ENCODE measurements at regions not wholly inside any gene's neighbourhood (a gene's known extent, or its start where the extent isn't known, plus 50 kb on each side); places are given as distances from the start of the nearest gene placed in this dataset.
"Not testable (repeated sequence)": the region's sequence is repeated elsewhere in the genome, so short reads cannot be mapped to it uniquely, and the experiment has no call there.

DNA sequence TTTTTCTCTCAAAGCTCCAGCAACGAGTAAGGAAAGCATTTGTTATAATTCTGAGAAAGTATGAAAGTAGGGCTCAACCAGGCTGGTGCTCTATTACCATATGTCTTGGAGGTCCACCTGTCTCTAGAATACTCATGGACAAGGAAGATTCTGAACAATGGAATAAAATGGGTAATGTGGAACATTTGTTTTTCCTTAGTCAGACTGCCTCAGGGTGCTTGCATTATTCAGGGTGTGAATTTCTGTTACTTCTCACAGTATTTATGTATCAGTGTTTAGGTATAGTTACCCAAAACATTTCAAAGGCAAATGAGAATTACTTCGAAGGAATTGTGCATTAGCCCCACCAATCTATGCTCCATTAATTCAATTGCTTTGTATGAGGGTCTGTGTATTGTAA lies 586.2 kb upstream of the CITED2 start:
- no peak for DNase-seq (ENCODE audit: low spot score)

DNA sequence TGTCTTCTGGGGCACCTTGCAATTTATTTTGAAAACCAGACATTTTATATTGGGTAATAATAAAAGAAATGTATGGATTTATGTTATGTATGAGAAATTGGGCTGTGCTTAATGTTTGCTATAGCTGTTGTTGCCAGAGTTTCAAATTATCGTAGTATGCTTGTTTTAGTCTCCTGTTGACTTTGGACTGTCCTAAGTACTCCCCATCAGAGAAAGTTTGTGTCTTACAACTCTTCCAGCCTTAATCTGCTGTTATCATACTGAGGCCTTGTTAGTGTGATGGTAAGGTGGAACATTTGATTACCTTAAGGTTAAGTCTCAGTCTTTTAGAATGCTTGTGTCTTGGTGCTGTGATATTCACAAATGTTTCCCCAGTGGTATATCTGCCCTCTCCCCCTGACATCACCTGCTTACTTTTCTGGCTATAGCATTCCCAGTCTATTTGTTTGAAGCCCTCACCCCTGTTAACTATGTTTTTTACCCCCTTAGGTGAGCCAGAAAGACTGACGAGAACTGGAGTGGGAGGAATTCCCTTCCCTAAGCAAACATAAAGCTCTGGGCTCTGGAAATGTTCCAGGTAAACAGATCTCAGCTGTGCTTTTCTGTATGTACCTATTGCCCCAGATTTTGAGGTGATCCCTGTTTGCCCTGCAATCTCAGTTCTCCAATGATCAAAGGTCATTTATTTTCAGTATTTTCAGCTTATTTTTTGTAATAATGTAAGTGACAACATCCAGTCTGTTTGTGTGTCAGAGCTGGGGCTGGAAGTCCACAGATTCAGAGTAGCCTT lies 581.1 kb upstream of the CITED2 start:
- DNase-seq (ENCODE audit: low spot score), result no peak

DNA sequence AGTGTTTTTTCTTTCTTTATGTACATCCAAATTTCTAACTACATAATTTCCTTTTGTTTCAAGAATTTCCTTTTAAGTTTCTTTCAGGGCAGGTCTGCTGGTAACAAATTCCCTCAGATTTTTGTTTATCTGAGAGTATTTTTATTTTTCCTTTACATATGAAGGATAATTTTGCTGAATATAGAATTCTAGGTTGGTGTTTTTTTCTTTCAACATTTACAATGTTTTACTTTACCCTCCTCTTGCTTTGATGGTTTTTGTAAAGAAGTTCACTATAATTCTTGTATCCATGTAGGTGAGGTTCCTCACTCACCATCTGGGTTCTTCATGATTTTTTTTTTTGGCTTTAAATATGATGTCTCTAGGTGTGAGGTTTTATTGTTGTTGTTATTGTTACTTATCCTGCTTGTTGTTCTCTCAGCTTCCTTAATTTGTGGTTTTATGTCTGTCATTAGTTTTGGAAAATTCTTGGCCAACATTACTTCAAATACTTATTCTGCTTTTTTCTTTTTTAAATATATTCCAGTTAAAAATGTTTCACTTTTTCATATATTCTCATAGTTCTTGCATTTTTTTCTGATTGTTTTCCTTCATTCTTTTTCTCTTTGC lies 580.1 kb upstream of the CITED2 start:
- DNase-seq (ENCODE audit: low spot score), result no peak

DNA sequence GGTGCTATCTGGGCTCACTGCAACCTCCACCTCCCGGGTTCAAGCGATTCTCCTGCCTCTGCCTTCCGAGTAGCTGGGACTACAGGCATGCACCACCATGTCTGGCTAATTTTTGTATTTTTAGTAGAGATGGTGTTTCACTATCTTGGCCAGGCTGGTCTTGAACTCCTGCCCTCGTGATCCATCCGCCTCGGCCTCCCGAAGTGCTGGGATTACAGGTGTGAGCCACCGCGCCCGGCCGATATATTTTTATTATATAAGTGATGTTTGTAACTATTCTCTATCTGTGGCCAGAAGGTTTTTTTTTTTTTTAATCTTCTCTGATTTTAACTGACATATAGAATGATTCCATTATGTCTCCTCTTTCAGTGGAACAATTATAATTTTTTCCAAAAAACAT lies 579.3 kb upstream of the CITED2 start:
- not testable (repeated sequence) for DNase-seq (ENCODE audit: low spot score)

DNA sequence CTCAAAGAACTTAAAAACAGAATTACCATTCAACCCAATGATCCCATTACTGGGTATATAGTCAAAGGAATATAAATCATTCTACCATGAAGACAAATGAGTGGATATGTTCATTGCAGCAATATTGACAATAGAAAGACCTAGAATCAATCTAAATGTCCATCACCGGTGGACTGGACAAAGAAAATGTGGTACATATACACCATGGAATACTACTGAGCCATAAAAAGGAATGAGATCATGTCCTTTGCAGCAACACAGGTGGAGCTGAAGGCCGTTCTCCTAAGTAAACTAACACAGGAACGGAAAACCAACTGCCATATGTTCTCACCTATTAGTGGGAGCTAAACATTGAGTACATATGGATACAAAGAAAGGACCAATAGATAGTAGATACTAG lies 576.7 kb upstream of the CITED2 start:
- no peak for DNase-seq (ENCODE audit: low spot score)

DNA sequence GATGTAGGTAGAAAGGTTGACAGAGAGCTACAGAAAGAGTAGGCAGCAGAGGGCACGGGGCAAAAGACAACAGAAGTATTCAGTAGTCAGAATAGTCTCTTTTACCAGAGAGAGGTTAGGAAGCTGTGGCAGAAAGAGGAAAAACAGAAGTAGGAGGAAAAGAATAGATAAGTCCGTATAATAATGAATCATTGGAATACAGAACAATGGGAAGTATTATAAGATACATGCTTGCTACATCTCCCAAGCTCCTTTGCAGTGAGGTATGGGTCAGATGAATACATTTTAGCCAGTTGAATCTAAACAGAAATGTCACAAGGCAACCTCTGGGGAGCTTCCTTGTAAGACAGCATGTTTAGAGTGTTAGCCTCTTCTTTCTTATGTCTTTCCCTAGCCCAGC lies 570.5 kb upstream of the CITED2 start:
- no peak for DNase-seq (ENCODE audit: low spot score)

DNA sequence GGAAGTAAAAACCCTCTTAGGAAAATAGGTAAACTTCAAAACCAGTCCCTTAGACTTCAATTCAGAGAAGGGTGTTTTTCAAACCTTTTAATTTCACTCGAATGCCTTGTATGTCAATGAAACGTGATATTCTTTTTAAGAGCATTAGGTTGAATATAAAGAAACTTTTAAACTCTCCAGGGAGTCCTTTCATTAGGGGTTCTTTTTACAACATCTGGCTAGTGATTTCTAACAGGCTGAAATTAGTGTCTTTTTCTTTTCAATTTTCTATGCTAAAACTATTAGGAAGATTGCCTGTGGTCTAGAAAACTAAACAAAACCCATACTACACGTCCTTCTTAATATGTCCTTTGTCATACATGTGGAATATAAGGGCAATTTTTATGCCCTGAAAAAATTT lies 569.7 kb upstream of the CITED2 start:
- DNase-seq (ENCODE audit: low spot score), result no peak

DNA sequence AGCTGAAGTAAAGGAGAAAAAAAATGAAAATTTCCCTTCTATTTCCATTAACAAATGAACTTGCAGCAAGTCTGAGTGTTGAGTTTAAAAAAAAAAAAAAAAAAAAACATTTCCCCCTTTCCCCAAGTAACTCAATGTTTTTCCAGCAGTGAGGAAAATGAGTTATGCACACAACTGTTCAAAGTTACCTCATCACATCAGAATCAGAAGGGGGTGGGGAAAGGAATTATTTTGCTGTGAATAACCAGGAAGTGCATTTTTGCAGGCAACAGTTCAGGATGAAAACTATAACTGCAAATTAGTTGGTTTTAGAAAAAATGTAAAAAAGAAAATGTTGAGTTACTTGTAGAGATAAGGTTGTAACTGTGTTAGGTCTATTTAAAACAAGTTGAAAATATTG lies 568.9 kb upstream of the CITED2 start:
- no peak for DNase-seq (ENCODE audit: low spot score)

DNA sequence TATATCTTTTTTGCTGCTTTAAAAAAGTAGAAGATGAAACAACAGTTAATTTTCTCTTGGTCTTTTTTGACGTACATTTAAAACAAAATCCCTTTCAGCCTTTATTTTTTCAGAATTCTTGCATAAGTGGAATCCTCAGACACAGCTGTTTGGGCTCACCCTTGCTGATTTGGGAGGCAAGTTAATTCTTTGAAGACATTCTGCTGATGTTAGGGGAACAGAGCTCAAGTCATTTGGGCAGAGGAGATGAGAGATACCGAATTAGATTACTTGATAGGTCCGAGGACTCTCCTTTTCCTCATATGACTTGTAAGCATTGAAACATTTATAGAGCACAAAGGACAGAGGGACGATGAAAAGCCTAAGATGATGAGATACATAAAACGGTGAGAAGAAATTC lies 567.9 kb upstream of the CITED2 start:
- DNase-seq (ENCODE audit: low spot score), result no peak

DNA sequence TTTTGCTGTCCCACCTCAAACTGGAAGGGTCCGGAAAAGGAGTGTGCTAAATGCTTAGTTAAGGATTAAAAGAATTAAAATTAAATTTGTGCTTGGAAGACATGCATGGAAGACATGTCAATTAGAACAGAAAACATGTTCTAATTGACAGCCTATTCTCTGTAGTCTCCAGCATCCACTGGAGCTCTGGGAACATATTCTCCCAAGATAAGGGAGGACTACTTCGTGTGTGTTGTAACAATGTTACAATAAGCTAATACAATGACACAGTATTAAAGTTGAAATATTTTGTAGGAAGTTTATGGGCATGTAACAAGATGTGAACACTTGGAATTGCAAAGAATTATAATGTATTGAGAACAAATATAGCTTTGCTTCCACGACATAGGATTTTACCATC lies 567.4 kb upstream of the CITED2 start:
- no peak for DNase-seq (ENCODE audit: low spot score)

DNA sequence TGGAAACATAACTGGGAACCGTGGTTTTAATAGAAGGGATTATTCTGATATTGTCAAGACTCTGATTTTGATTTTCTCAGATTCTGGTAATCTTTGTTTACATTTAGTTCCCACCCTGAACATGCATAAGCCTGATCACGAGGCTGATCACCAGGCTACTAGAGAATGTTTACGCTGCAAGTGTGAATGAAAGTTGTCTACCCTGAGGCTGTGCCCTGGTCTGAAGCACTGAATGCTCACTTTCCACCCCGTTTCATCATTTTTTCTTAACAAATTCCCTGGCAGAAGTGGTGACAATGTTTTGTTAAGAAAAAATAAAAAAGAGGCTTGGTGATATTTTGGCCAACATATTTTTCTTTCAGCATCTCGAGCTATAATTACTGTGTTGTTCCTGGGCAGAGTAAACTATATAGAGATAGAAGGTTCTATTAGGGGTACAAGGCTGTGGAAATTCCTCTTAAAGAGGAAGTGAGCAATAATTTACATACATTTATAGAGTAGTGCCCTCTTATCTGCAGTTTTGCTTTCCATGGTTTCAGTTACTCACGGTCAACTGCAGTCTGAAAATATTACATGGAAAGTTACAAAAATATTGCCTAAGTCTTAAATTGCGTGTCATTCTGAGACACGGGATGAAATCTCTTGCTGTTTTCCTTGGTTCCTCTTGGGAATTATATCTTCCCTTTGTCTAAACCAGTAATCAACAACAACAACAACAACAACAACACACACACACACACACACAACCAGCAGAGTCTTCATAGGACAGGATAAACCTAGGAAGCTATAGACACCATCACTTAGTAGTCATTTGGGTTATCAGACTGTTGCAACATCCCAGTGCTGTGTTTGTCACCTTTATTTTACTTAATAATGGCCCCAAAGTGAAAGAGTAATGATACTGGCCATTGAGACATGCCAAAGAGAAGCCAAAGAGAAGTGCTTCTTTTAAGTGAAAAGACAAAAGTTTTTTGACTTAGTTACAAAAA lies 566.6 kb upstream of the CITED2 start:
- DNase-seq (ENCODE audit: low spot score), result no peak

DNA sequence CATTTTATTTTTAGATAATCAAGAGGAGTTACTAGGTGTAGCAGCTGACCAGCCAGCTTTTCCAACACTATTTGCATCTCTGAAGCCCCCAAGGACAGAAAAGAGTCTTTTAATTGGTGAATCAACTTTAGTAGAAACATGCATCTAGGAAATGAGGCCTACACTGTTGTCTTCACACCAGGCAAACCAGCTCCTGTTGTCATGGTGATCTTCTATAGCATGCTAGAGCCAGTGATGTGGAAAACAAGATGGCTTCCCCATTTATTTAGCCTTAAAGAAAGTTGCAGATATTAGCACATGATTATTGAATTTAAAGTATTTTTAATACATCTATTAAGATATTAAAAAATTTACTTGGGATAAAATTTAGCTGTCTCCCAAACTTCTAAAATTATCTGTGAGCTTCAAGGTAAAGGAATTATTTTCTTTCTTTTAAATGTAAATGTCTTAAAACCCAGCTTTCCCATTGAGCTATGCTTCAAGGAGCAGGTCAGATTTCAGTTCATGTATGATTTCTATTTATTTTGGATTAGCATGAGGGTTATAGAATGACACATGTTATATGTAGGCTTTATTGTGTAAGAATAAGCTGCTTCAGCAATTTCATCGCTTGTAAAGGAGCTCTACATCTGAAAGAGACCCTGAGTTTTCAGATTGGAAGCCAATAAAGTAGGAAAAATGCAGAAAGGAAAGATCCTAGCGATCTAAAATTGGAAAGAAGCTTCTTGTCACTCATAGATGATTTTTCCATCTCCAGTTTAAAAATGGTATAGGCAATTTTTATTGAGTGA lies 564.9 kb upstream of the CITED2 start:
- DNase-seq (ENCODE audit: low spot score), result no peak

DNA sequence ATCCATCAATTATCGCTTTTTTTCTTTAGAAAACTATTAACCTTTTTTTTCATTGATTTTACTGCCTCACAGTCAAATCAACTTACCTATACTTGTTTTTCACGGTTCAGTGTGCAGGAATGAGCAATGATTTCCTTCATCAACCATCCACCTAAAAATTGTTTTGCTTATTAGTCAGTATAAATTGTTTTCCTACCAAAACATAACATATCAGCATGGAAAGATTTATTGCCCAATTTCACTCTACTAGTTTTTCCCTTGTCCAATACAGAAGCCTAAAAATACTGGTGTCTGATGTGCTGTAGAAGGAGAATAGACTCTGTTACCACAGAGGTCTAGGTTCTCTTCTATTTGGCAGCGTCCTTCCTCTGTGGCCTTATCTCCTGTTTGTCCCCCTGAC lies 558.2 kb upstream of the CITED2 start:
- DNase-seq (ENCODE audit: low spot score), result no peak

DNA sequence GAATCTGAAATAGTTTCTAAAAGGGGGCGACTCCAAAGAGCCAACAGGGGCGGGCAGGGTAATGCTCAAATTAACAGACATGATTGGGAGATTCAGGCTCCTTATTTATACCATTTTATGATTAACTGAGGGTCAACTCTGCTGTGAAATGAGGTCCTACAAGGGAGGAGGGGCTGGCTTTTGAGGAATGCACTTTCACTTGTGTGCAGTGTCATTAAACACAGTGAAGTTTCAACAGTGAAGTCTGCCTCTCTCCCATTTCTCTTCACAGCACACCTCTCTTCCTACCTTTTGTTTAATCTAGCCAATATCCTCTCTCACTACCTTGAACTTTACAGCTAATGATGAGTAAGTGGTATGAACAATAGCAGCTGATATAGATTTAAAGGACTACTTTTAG lies 557.3 kb upstream of the CITED2 start:
- no peak for DNase-seq (ENCODE audit: low spot score)

DNA sequence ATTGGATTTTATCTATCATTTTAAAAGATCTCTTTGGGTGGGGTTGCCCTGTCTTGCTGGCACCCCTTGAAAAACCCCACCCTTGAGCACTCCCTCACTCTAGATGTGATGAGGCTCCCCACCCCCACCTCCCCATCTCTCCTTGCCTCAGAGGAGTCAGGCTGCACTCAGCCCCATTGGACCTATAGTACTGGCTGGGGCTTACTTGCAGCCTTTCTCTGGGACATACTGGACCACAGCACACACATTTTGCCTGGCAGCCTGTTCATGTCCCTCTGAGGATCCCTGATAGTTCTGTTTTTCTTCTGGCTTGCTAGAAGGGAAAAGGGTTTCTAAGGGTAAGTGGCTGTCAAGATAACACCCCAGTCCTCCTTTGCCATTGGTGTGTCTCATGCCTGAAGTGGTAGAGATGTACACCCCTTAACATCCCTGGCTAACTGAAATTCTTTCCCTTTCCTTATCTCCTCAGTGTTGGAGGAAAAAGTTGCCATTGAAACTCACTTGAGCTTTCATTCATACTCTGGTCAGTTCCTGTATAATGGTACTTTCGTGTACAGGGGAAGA lies 553.4 kb upstream of the CITED2 start:
- DNase-seq (ENCODE audit: low spot score), result no peak

DNA sequence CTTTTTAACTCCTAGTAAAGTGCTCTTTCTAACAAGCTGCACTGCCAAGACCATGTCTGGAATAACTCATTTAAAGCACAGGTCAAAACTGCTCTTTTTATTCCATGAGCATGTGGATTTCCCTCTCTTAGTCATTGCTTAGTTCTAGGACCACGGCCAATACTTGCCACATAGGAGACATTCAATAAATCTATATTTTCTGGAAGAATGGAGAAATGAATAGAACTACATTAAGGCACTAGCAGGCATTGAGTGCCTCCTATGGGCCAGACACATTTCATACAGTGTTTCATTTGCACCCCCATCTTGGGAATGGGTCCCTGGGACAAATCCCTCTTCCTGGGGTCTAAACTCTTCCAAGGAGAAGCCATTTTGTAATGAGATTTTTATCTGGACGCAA lies 552.8 kb upstream of the CITED2 start:
- DNase-seq (ENCODE audit: low spot score), result no peak

DNA sequence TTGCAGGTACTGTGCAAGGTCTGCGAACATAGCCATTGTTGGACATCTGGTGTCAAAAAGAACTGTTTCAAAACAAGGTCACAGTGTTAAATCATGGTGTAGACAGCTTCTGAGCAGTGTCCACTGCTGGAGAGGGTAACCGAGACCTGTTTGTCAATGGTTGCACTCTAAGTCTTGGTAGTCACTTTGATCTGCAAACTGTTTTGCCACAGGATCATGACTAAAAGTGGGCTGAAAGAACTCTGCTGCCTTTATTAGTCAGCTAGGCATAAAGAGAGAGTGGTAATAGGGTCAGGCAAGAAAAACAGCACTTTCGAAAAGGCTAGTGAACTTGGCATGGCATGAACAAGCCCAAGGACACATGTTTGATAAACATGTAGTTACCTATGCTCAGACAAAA lies 552.3 kb upstream of the CITED2 start:
- no peak for DNase-seq (ENCODE audit: low spot score)

DNA sequence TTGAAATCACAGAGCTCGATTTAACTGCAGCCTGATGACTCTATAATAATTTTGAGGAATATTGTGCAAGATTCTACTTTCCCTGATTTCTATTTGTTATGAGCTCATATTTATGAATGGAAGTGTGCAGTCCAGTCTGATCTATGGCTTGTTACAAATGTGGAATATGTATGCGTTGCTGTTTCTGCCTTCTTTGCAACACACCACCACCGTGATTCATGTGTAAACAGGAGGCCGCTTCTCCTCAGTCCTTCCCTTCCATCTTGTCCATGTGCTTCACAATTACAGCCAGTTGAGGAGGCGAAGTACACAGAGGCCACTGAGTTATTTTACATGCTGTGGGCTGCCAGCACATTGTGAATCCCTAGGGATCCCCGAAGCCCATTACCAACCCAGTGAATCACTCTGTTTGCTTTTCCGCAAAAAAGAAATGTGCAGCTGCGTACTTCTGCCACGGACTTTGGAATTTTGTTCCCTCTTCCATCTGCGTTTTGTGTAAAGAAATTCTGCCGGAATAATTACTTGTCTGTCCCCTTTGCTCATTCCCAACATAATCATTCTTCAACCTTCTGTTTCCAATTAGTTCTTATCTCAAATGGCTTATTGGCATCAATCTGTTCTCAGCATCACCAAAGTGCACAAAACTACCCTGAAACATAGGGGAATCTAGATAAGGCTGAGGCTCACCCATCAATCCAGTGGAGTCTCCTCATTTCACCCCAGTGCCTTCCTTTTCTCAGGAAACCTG lies 551.6 kb upstream of the CITED2 start:
- no peak for DNase-seq (ENCODE audit: low spot score)

DNA sequence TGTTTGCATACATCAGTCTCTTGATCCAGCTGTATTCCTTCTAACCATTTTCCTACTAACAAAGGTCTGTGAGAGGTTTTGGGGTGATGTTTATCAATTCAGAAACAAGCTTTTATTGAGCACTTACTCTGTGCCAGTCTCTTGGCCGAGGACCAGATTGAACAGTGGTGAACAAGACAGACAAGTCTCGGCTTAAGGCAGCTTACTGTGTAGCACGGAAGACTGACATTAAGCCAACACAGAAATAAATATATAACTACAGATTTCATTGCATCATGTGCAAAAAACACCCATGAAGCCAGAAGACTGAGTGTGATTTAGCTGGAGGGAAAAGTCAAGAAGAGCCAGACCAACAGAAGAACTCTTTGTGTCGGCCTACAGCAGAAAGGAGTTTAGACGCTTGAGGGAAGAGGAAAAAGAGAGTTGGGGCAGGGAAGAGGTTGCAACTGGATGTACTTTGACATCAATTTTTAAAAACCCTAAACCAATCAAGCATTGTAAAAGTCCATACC lies 549.6 kb upstream of the CITED2 start:
- no peak for DNase-seq (ENCODE audit: low spot score)

DNA sequence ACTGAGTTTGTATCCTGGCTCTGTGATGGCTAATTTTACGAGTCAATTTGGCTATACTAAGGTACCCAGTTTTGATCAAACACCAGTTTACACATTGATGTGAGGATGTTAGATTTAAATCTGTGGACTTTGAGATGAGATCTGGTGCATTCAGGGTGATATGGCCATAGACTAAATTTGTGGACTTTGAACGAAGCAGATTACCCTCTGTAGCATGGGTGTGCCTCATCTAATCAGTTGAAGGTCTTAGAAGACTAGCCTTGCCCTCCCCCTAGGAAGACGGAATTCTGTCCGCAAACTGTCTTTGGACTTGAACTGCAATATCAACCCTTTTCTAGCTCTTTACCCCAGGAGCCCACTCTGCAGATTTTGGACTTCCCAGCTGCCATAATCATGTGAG lies 547.8 kb upstream of the CITED2 start:
- no peak for DNase-seq (ENCODE audit: low spot score)

DNA sequence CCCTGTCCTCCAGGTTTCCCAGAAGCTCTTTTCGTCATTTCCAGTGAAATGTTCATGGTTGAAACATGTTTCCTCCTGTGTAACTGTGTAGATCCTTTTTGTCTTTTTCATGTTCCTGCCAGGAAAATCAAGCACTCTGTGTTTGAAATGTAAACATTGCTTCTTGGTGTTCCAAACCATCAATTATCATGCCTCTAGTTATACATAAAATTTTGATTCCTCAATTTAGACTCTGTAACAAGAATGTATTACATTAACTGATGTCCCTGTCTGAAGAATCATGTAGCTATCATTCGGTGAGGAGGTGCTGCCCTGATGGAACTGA lies 546.3 kb upstream of the CITED2 start:
- DNase-seq (ENCODE audit: low spot score), result no peak

Measured in D341Med (cell line).